ENCODE measurements at regions not wholly inside any gene's neighbourhood (a gene's known extent, or its start where the extent isn't known, plus 50 kb on each side); places are given as distances from the start of the nearest gene placed in this dataset.

- DNase-seq, result no peak
Measured at GRCh38 chr11:116173941-116174911, 598.6 kb downstream of the BUD13 start.

GRCh38 chr11:116173506-116173905 lies 599.3 kb downstream of the BUD13 start:
- DNase-seq, result no peak

- DNase-seq, result no peak
Measured at GRCh38 chr11:116172851-116173250, 599.9 kb downstream of the BUD13 start.

- DNase-seq, result no peak
Measured at GRCh38 chr11:116172156-116172555, 600.6 kb downstream of the BUD13 start.

- DNase-seq, result no peak
Measured at GRCh38 chr11:116171271-116172140, 601.3 kb downstream of the BUD13 start.

- DNase-seq, result no peak
Measured at GRCh38 chr11:116170526-116171120, 602.2 kb downstream of the BUD13 start.

GRCh38 chr11:116169776-116170175 lies 603.0 kb downstream of the BUD13 start:
- no peak for DNase-seq

- DNase-seq, result no peak
Measured at GRCh38 chr11:116168459-116168787, 604.4 kb downstream of the BUD13 start.

GRCh38 chr11:116167706-116168458 lies 604.9 kb downstream of the BUD13 start:
- no peak for DNase-seq

GRCh38 chr11:116166573-116167465 lies 606.0 kb downstream of the BUD13 start:
- DNase-seq, result no peak

GRCh38 chr11:116164843-116165242 lies 607.9 kb downstream of the BUD13 start:
- no peak for DNase-seq

GRCh38 chr11:116162886-116163230 lies 609.9 kb downstream of the BUD13 start:
- DNase-seq, result no peak

GRCh38 chr11:116162086-116162885 lies 610.5 kb downstream of the BUD13 start:
- DNase-seq, result no peak

GRCh38 chr11:116148645-116149044 lies 624.1 kb downstream of the BUD13 start:
- DNase-seq, result no peak

GRCh38 chr11:116148056-116148455 lies 624.7 kb downstream of the BUD13 start:
- no peak for DNase-seq

- DNase-seq, result no peak
Measured at GRCh38 chr11:116145187-116145865, 627.5 kb downstream of the BUD13 start.

GRCh38 chr11:116144387-116144958 lies 628.3 kb downstream of the BUD13 start:
- DNase-seq, result no peak

GRCh38 chr11:116138280-116138679 lies 634.1 kb upstream of the CADM1 start:
- no peak for DNase-seq

GRCh38 chr11:116137753-116138152 lies 633.5 kb upstream of the CADM1 start:
- no peak for DNase-seq
